GM19238 (cell line): ENCODE measurements at regions not wholly inside any gene's neighbourhood (a gene's known extent, or its start where the extent isn't known, plus 50 kb on each side); places are given as distances from the start of the nearest gene placed in this dataset.
A peak's percentile ranks its signal among the peaks of the same experiment; 100 is the strongest.
"Not testable (repeated sequence)": the region's sequence is repeated elsewhere in the genome, so short reads cannot be mapped to it uniquely, and the experiment has no call there.

ENCODE experiments used
- DNase-seq: peaks from one replicate; pipeline ENCODE4 v3.0.0; 2011; ENCODE audit warnings: low spot score; ENCODE audit not compliant: insufficient read length

GRCh38 chr6:37580176-37580955, 80.7 kb upstream of the CCDC167 start:
- no peak for DNase-seq

GRCh38 chr6:37579444-37580067, 79.9 kb upstream of the CCDC167 start:
- DNase-seq = no peak

- no peak for DNase-seq
These were observed 78.4 kb upstream of the CCDC167 start for GRCh38 chr6:37578104-37578503.

GRCh38 chr6:37576336-37576737, 76.6 kb upstream of the CCDC167 start:
- DNase-seq = no peak

GRCh38 chr6:37575221-37575620, 75.5 kb upstream of the CCDC167 start:
- DNase-seq = no peak

- no peak for DNase-seq
These were observed 72.6 kb upstream of the CCDC167 start for GRCh38 chr6:37572334-37572733.

- no peak for DNase-seq
These were observed 70.9 kb upstream of the CCDC167 start for GRCh38 chr6:37570482-37571133.

GRCh38 chr6:37569743-37570481, 70.2 kb upstream of the CCDC167 start:
- no peak for DNase-seq

GRCh38 chr6:37569317-37569716, 69.6 kb upstream of the CCDC167 start:
- DNase-seq = no peak

GRCh38 chr6:37566950-37567349, 67.3 kb upstream of the CCDC167 start:
- no peak for DNase-seq

- DNase-seq = peak; percentile 81
These were observed 66.6 kb upstream of the CCDC167 start for GRCh38 chr6:37566111-37566949.

- DNase-seq = no peak
These were observed 65.8 kb upstream of the CCDC167 start for GRCh38 chr6:37565267-37566110.

GRCh38 chr6:37562926-37563288, 63.2 kb upstream of the CCDC167 start:
- not testable (repeated sequence) for DNase-seq

GRCh38 chr6:37561361-37561760, 61.7 kb upstream of the CCDC167 start:
- DNase-seq = no peak

- no peak for DNase-seq
These were observed 61.0 kb upstream of the CCDC167 start for GRCh38 chr6:37560737-37561103.

GRCh38 chr6:37559501-37559900, 59.8 kb upstream of the CCDC167 start:
- DNase-seq = no peak

- DNase-seq = no peak
These were observed 59.4 kb upstream of the CCDC167 start for GRCh38 chr6:37559050-37559449.

GRCh38 chr6:37558646-37559045, 59.0 kb upstream of the CCDC167 start:
- DNase-seq = no peak

- no peak for DNase-seq
These were observed 58.5 kb upstream of the CCDC167 start for GRCh38 chr6:37558168-37558567.

GRCh38 chr6:37557645-37558114, 58.0 kb upstream of the CCDC167 start:
- no peak for DNase-seq
